ENCODE measurements at regions not wholly inside any gene's neighbourhood (a gene's known extent, or its start where the extent isn't known, plus 50 kb on each side); places are given as distances from the start of the nearest gene placed in this dataset.
"Not testable (repeated sequence)": the region's sequence is repeated elsewhere in the genome, so short reads cannot be mapped to it uniquely, and the experiment has no call there.

- TF ChIP-seq PAX5 (IDR thresholded peaks at IDR 0.05; ENCODE audit: insufficient read depth, low read length, severe bottlenecking): no peak
- no peak for TF ChIP-seq TAF1 (IDR thresholded peaks at IDR 0.05; ENCODE audit: low read depth, low read length)
- TF ChIP-seq POLR2AphosphoS5 (IDR thresholded peaks at IDR 0.05; ENCODE audit: low read depth, low read length): no peak
- no peak for TF ChIP-seq POU2F2 (IDR thresholded peaks at IDR 0.05; ENCODE audit: low read depth, low read length)
- TF ChIP-seq SPI1 (IDR thresholded peaks at IDR 0.05; ENCODE audit: low read depth, low read length): no peak
- TF ChIP-seq POLR2A (IDR thresholded peaks at IDR 0.05; ENCODE audit: low read depth, low read length): no peak
- DNase-seq (ENCODE audit: insufficient read length, low spot score) (no peak), FAIRE-seq (no peak)
Measured at GRCh38 chr5:53259176-53259575, 149.6 kb upstream of the MOCS2 start.

- no peak for FAIRE-seq
- DNase-seq (ENCODE audit: insufficient read length, low spot score): no peak
- no peak for TF ChIP-seq SPI1 (IDR thresholded peaks at IDR 0.05; ENCODE audit: low read depth, low read length)
- TF ChIP-seq PAX5 (IDR thresholded peaks at IDR 0.05; ENCODE audit: insufficient read depth, low read length, severe bottlenecking): no peak
- no peak for TF ChIP-seq TAF1 (IDR thresholded peaks at IDR 0.05; ENCODE audit: low read depth, low read length)
- no peak for TF ChIP-seq POLR2AphosphoS5 (IDR thresholded peaks at IDR 0.05; ENCODE audit: low read depth, low read length)
- TF ChIP-seq POU2F2 (IDR thresholded peaks at IDR 0.05; ENCODE audit: low read depth, low read length): no peak
- no peak for TF ChIP-seq POLR2A (IDR thresholded peaks at IDR 0.05; ENCODE audit: low read depth, low read length)
Measured at GRCh38 chr5:53260446-53260845, 150.9 kb upstream of the MOCS2 start.

DNA sequence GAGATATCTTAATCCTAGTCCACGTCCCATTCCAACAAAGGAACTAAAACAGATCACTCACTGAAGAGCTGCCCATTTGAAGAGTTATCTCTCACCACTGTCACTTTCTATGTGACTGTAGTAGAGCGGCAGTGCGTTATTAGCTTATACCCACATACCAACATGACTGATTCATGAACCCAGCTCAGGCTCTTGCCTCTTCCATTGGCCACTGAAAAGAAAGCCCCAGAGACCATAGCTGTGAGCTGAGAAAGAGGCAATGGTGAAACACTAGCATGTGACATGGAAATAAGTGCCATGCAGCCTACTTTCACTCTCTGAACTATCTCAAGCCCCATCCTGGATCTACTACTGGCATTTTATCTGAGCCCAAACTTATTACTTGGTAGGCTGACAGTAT, 151.7 kb upstream of the MOCS2 start:
- no peak for DNase-seq (ENCODE audit: insufficient read length, low spot score)
- TF ChIP-seq PAX5 (IDR thresholded peaks at IDR 0.05; ENCODE audit: insufficient read depth, low read length, severe bottlenecking) (no peak), POLR2A (IDR thresholded peaks at IDR 0.05; ENCODE audit: low read depth, low read length) (no peak), POU2F2 (IDR thresholded peaks at IDR 0.05; ENCODE audit: low read depth, low read length) (no peak)
- FAIRE-seq: no peak

GRCh38 chr5:53262348-53262970, 152.9 kb upstream of the MOCS2 start:
- FAIRE-seq (no peak), DNase-seq (ENCODE audit: insufficient read length, low spot score) (no peak)
- TF ChIP-seq POU2F2 (IDR thresholded peaks at IDR 0.05; ENCODE audit: low read depth, low read length): no peak
- no peak for TF ChIP-seq TAF1 (IDR thresholded peaks at IDR 0.05; ENCODE audit: low read depth, low read length)
- no peak for TF ChIP-seq PAX5 (IDR thresholded peaks at IDR 0.05; ENCODE audit: insufficient read depth, low read length, severe bottlenecking)
- no peak for TF ChIP-seq POLR2A (IDR thresholded peaks at IDR 0.05; ENCODE audit: low read depth, low read length)
- no peak for TF ChIP-seq POLR2AphosphoS5 (IDR thresholded peaks at IDR 0.05; ENCODE audit: low read depth, low read length)
- no peak for TF ChIP-seq SPI1 (IDR thresholded peaks at IDR 0.05; ENCODE audit: low read depth, low read length)

GRCh38 chr5:53263151-53263550, 153.6 kb upstream of the MOCS2 start:
- FAIRE-seq (no peak), DNase-seq (ENCODE audit: insufficient read length, low spot score) (no peak)
- TF ChIP-seq POLR2AphosphoS5 (IDR thresholded peaks at IDR 0.05; ENCODE audit: low read depth, low read length) (no peak), POLR2A (IDR thresholded peaks at IDR 0.05; ENCODE audit: low read depth, low read length) (no peak), SPI1 (IDR thresholded peaks at IDR 0.05; ENCODE audit: low read depth, low read length) (no peak), TAF1 (IDR thresholded peaks at IDR 0.05; ENCODE audit: low read depth, low read length) (no peak), POU2F2 (IDR thresholded peaks at IDR 0.05; ENCODE audit: low read depth, low read length) (no peak), PAX5 (IDR thresholded peaks at IDR 0.05; ENCODE audit: insufficient read depth, low read length, severe bottlenecking) (no peak)

- no peak for FAIRE-seq
- TF ChIP-seq TAF1 (IDR thresholded peaks at IDR 0.05; ENCODE audit: low read depth, low read length): no peak
- TF ChIP-seq POLR2AphosphoS5 (IDR thresholded peaks at IDR 0.05; ENCODE audit: low read depth, low read length): no peak
- TF ChIP-seq SPI1 (IDR thresholded peaks at IDR 0.05; ENCODE audit: low read depth, low read length): no peak
- TF ChIP-seq PAX5 (IDR thresholded peaks at IDR 0.05; ENCODE audit: insufficient read depth, low read length, severe bottlenecking): no peak
- TF ChIP-seq POLR2A (IDR thresholded peaks at IDR 0.05; ENCODE audit: low read depth, low read length): no peak
- no peak for TF ChIP-seq POU2F2 (IDR thresholded peaks at IDR 0.05; ENCODE audit: low read depth, low read length)
- no peak for DNase-seq (ENCODE audit: insufficient read length, low spot score)
Measured at GRCh38 chr5:53265043-53265442, 155.5 kb upstream of the MOCS2 start.

- not testable (repeated sequence) for FAIRE-seq; DNase-seq (ENCODE audit: insufficient read length, low spot score)
Measured at GRCh38 chr5:53268241-53268640, 158.7 kb upstream of the MOCS2 start.

GRCh38 chr5:53275666-53276065, 166.1 kb upstream of the MOCS2 start:
- no peak for DNase-seq (ENCODE audit: insufficient read length, low spot score)
- TF ChIP-seq POU2F2 (IDR thresholded peaks at IDR 0.05; ENCODE audit: low read depth, low read length) (no peak), TAF1 (IDR thresholded peaks at IDR 0.05; ENCODE audit: low read depth, low read length) (no peak), PAX5 (IDR thresholded peaks at IDR 0.05; ENCODE audit: insufficient read depth, low read length, severe bottlenecking) (no peak), POLR2AphosphoS5 (IDR thresholded peaks at IDR 0.05; ENCODE audit: low read depth, low read length) (no peak), POLR2A (IDR thresholded peaks at IDR 0.05; ENCODE audit: low read depth, low read length) (no peak), SPI1 (IDR thresholded peaks at IDR 0.05; ENCODE audit: low read depth, low read length) (no peak)
- FAIRE-seq: no peak

- DNase-seq (ENCODE audit: insufficient read length, low spot score) (no peak), FAIRE-seq (no peak)
- TF ChIP-seq POLR2AphosphoS5 (IDR thresholded peaks at IDR 0.05; ENCODE audit: low read depth, low read length) (no peak), POU2F2 (IDR thresholded peaks at IDR 0.05; ENCODE audit: low read depth, low read length) (no peak), POLR2A (IDR thresholded peaks at IDR 0.05; ENCODE audit: low read depth, low read length) (no peak), TAF1 (IDR thresholded peaks at IDR 0.05; ENCODE audit: low read depth, low read length) (no peak), PAX5 (IDR thresholded peaks at IDR 0.05; ENCODE audit: insufficient read depth, low read length, severe bottlenecking) (no peak), SPI1 (IDR thresholded peaks at IDR 0.05; ENCODE audit: low read depth, low read length) (no peak)
Measured at GRCh38 chr5:53276825-53277224, 167.3 kb upstream of the MOCS2 start.

GRCh38 chr5:53277491-53277890, 167.9 kb upstream of the MOCS2 start:
- FAIRE-seq: no peak
- TF ChIP-seq POLR2AphosphoS5 (IDR thresholded peaks at IDR 0.05; ENCODE audit: low read depth, low read length) (no peak), POLR2A (IDR thresholded peaks at IDR 0.05; ENCODE audit: low read depth, low read length) (no peak), PAX5 (IDR thresholded peaks at IDR 0.05; ENCODE audit: insufficient read depth, low read length, severe bottlenecking) (no peak), POU2F2 (IDR thresholded peaks at IDR 0.05; ENCODE audit: low read depth, low read length) (no peak), SPI1 (IDR thresholded peaks at IDR 0.05; ENCODE audit: low read depth, low read length) (no peak), TAF1 (IDR thresholded peaks at IDR 0.05; ENCODE audit: low read depth, low read length) (no peak)
- no peak for DNase-seq (ENCODE audit: insufficient read length, low spot score)

Data from GM12891 (cell line).